IPS DF 6.9 (cell line): ENCODE measurements at regions not wholly inside any gene's neighbourhood (a gene's known extent, or its start where the extent isn't known, plus 50 kb on each side); places are given as distances from the start of the nearest gene placed in this dataset.

Source experiments
- DNase-seq: peaks from one replicate; pipeline ENCODE4 v3.0.0-alpha.2; 2013; ENCODE audit warnings: low read depth, low spot score
- H3K27ac ChIP-seq: one replicate; pipeline ENCODE4 v1.5.1; 2013; ENCODE audit warnings: low read length, control low read depth
- H3K27me3 ChIP-seq: 2 replicates; pipeline ENCODE4 v1.6.1; 2013; ENCODE audit warnings: mild to moderate bottlenecking, low read length; ENCODE audit not compliant: control insufficient read depth, insufficient read depth
- H3K36me3 ChIP-seq: 2 replicates; pipeline ENCODE4 v1.6.1; 2013; ENCODE audit warnings: low read length; ENCODE audit not compliant: control insufficient read depth, insufficient read depth
- H3K4me1 ChIP-seq: 2 replicates; pipeline ENCODE4 v1.6.1; 2013; ENCODE audit warnings: low read length; ENCODE audit not compliant: control insufficient read depth, insufficient read depth
- H3K4me3 ChIP-seq: 2 replicates; pipeline ENCODE4 v1.5.1; 2013; ENCODE audit warnings: mild to moderate bottlenecking, low read length
- H3K9me3 ChIP-seq: 2 replicates; pipeline ENCODE4 v1.6.1; 2013; ENCODE audit warnings: low read length, inconsistent platforms; ENCODE audit not compliant: control insufficient read depth, insufficient read depth
- WGBS: extraction: QIAGEN DNeasy Blood & Tissue Kit; methylation state at CpG from one replicate; pipeline ENCODE4 v1.1.7; 2013; ENCODE audit warnings: mixed read lengths, missing lambda C conversion rate; ENCODE audit not compliant: insufficient read length, insufficient coverage; 5-methylcytosine and 5-hydroxymethylcytosine counted together

- H3K36me3 ChIP-seq: no peaks in the 10 kb centered on the region
- H3K27ac ChIP-seq: no peak overlapping the region
- no peaks in the 10 kb centered on the region for H3K9me3 ChIP-seq
- H3K4me3 ChIP-seq: no peak overlapping the region
- no peak for DNase-seq
- no peaks in the 10 kb centered on the region for H3K4me1 ChIP-seq
- H3K27me3 ChIP-seq: no peaks in the 10 kb centered on the region
- no CpG with 5 or more reads among the region's 2 CpGs for WGBS
Observed at GRCh38 chr6:119598883-119599282, 249.3 kb upstream of the MAN1A1 start.

- no peaks in the 10 kb centered on the region for H3K9me3 ChIP-seq
- no peaks in the 10 kb centered on the region for H3K36me3 ChIP-seq
- no peaks in the 10 kb centered on the region for H3K27me3 ChIP-seq
- no peak overlapping the region for H3K4me3 ChIP-seq
- no peak overlapping the region for H3K27ac ChIP-seq
- no peak for DNase-seq
- H3K4me1 ChIP-seq: peaks cover 3% of the 10 kb centered on the region; the same call in 1 of the 2 replicates
Observed at GRCh38 chr6:119594907-119595306, 245.3 kb upstream of the MAN1A1 start.

DNA sequence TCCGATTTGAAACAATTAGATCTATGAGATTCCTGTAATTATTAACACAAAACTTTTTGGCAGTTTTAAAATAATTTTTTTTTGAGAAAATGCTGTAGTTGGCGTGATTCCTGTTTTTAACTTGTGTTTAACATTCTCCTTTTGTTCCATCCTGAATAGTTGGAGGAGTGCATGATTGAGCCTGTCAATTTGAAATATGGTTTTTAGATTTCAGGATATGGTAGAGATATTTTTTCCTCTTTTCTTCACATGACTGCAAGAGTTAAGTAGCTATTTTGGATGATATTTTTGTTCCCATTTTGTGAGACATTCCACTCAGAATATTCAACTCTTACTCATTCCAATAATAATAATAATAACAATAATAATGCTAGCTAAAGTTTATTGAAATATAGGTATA lies 241.7 kb upstream of the MAN1A1 start:
- H3K36me3 ChIP-seq: no peaks in the 10 kb centered on the region
- H3K27ac ChIP-seq: no peak overlapping the region
- no peaks in the 10 kb centered on the region for H3K9me3 ChIP-seq
- no peak for DNase-seq
- no CpG with 5 or more reads among the region's 2 CpGs for WGBS
- H3K27me3 ChIP-seq: no peaks in the 10 kb centered on the region
- H3K4me1 ChIP-seq: peaks cover 3% of the 10 kb centered on the region; the same call in 1 of the 2 replicates
- H3K4me3 ChIP-seq: no peak overlapping the region

DNA sequence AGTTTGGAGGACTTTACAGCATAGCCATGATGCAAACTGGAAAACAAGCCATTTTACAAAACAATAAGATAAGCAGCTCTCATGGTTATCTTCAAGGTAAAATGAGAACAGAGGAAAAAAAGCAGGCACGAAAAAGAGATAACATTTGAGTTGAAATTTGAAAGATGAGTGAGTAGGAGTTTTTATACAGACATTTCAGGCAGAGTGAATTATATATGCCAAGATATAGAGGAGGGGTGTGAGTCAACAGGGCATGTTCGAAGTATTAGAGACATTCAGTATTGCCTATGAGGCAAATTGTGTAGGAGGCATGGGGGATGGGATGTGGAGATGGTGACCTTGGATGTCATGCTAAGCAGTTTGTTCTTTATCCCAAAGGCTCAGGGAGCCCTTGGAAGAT lies 240.5 kb upstream of the MAN1A1 start:
- Histone ChIP-seq H3K27ac (no peak overlapping the region), H3K9me3 (no peaks in the 10 kb centered on the region), H3K4me3 (no peak overlapping the region), H3K36me3 (no peaks in the 10 kb centered on the region), H3K27me3 (no peaks in the 10 kb centered on the region), H3K4me1 (peaks cover 3% of the 10 kb centered on the region; the same call in 1 of the 2 replicates)
- 100% methylated on average over 1 of the region's 2 CpGs for WGBS
- DNase-seq: no peak

DNA sequence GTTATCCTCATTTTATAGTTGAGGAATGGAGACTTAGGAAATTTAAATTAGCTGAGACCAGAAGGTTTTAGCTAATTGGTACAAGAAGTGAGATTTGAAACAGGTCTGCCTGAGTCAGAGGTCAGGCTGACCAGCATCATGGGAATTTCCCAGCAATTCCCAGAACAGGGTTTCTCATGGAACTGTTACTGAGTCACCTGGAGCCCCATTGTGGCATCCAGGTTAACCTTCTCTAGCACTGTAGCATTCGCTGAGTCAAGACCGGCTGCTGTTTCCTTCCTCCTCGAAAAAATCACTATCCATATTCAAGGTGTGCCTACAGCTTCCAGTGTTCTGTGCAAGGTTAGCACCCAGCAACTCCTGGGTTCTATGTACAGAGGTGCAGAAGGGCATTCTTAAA lies 238.0 kb upstream of the MAN1A1 start:
- DNase-seq: no peak
- Histone ChIP-seq H3K4me3 (no peak overlapping the region), H3K4me1 (peaks cover 3% of the 10 kb centered on the region; the same call in 1 of the 2 replicates), H3K9me3 (no peaks in the 10 kb centered on the region), H3K27ac (no peak overlapping the region), H3K27me3 (no peaks in the 10 kb centered on the region), H3K36me3 (no peaks in the 10 kb centered on the region)
- no CpG with 5 or more reads among the region's 3 CpGs for WGBS

DNA sequence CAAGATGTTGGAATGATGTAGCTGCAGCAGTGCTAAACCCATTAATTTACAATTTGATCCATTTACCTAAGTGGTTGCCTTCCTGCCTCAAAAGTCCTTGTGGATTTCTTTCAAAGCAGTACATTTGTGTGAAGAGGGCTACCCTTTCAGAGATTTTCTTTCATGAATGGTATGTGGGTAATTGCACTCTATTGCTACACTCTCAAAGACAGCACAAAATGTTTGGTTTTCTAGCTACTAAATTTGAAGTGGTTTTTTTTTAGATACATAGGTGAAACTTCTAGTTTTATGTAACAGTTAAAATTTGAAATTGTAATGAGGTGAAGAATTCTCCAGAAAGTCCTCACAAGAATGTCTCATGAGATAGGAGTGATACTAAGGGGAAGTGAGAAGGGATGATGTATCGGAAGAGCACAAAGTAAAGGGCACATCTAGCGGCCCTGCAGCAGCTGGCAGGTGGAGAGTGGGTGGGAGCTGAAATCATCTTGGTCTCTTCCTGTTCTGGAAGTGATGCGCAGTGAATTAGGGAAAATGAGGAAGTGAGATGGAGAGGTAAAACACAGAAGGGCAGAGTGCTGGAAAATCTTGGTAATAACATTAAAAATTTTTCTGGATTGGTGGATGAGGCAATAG lies 236.8 kb upstream of the MAN1A1 start:
- H3K27me3 ChIP-seq: no peaks in the 10 kb centered on the region
- H3K4me3 ChIP-seq: no peak overlapping the region
- no peaks in the 10 kb centered on the region for H3K36me3 ChIP-seq
- H3K4me1 ChIP-seq: peaks cover 3% of the 10 kb centered on the region; the same call in 1 of the 2 replicates
- no CpG with 5 or more reads among the region's 3 CpGs for WGBS
- no peaks in the 10 kb centered on the region for H3K9me3 ChIP-seq
- H3K27ac ChIP-seq: no peak overlapping the region
- DNase-seq: no peak

DNA sequence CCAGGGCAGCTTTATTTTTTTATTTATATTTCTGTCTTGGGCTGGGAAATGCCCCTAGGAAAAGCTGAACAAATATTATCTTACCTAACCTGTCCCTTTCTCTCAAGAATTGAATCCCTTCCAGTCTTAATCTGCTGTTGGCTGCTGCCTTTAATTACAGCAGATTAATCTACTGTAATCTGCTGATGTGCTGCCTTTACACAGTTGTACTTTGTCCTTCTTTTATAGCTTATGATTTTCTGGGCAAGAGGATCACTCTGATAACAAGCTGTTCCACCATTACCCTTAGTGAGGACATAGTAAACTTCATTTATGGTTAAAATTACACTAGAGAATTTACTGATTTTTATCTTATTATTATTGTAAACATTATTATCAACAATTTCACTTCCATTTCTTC lies 234.5 kb upstream of the MAN1A1 start:
- Histone ChIP-seq H3K4me3 (no peak overlapping the region), H3K9me3 (no peaks in the 10 kb centered on the region), H3K4me1 (no peaks in the 10 kb centered on the region), H3K36me3 (no peaks in the 10 kb centered on the region), H3K27me3 (no peaks in the 10 kb centered on the region), H3K27ac (no peak overlapping the region)
- no peak for DNase-seq

- Histone ChIP-seq H3K9me3 (no peaks in the 10 kb centered on the region), H3K36me3 (no peaks in the 10 kb centered on the region), H3K4me3 (no peak overlapping the region), H3K4me1 (no peaks in the 10 kb centered on the region), H3K27me3 (no peaks in the 10 kb centered on the region), H3K27ac (no peak overlapping the region)
- WGBS: no CpG with 5 or more reads among the region's 3 CpGs
- no peak for DNase-seq
Observed at GRCh38 chr6:119581220-119581619, 231.7 kb upstream of the MAN1A1 start.

DNA sequence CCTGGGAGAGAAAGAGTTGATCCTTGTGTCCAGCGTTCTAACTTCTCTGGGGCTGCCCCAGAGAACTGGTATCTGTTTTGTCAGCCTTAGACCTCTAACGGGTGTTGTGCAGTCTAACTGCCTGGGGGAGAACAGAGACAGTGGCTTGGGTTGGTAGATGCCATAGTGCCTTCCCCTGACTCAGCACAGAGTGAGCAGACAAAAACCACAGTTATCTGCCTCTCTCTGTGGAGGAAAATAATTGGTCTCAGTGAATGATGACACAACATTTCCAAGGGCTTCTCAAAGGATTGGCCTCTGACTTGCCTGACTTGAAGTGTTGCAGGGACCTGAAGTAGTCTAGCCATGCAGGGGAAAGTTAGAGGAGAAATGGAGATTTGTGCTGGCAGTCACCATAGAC lies 226.2 kb upstream of the MAN1A1 start:
- H3K9me3 ChIP-seq: no peaks in the 10 kb centered on the region
- no peaks in the 10 kb centered on the region for H3K4me1 ChIP-seq
- H3K36me3 ChIP-seq: no peaks in the 10 kb centered on the region
- no peak overlapping the region for H3K4me3 ChIP-seq
- H3K27me3 ChIP-seq: no peaks in the 10 kb centered on the region
- WGBS: no CpG with 5 or more reads among the region's 2 CpGs
- no peak overlapping the region for H3K27ac ChIP-seq
- DNase-seq: no peak

DNA sequence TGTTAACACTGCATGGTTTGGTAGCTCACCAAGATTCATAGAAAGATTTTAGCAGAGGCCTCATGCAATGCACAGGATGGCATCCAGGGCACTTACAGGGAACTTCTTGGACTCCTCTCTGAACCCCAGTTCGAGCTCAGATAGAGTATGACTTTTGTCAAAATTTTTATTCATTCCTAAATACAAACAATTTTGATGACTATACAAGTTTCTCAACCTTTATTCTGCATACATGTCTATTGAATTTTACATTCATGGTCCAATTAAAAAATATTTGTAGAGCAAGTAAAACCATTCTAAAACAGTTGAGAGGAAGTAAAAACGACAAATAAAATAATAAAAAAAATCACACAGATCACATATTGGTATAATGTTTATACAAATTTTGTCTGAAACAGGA lies 219.0 kb upstream of the MAN1A1 start:
- no peaks in the 10 kb centered on the region for H3K9me3 ChIP-seq
- H3K4me3 ChIP-seq: no peak overlapping the region
- H3K36me3 ChIP-seq: no peaks in the 10 kb centered on the region
- H3K27ac ChIP-seq: no peak overlapping the region
- H3K27me3 ChIP-seq: no peaks in the 10 kb centered on the region
- no peaks in the 10 kb centered on the region for H3K4me1 ChIP-seq
- no CpG with 5 or more reads among the region's 2 CpGs for WGBS
- DNase-seq: no peak

DNA sequence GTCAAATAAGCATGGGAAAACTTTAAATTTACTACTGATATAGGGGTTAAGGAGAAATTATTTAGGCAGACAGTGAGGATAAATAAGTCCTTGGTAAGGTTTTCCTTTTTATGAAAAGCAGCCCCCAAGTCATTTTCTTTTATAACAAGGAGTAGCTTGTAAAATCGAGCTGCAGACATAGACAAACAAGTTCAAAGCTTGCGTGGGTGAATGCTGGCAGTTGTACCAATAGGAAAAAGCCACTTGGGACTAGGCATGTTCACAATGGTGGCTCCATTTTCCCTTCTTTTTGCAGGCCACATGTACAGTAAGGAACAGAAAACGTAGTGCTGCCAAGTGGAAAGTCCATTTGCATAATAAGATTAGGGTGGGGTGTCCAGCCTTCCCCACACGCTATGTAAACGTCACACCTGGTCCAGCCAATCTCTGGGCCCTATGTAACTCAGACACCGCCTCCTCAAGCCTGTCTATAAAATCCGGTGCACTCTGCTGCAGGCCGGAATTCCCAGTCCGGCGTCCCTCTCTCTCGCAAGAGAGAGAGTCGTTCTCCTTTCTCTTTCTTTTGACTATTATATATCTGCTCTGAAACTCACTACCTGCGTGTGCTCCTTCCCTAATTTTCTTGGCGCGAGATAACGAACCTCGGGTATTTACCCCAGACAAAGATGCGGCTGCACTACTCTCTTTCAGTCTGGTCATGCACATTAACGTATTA lies 217.1 kb upstream of the MAN1A1 start:
- Histone ChIP-seq H3K4me1 (no peaks in the 10 kb centered on the region), H3K4me3 (no peak overlapping the region), H3K27ac (no peak overlapping the region), H3K27me3 (no peaks in the 10 kb centered on the region), H3K9me3 (no peaks in the 10 kb centered on the region), H3K36me3 (no peaks in the 10 kb centered on the region)
- WGBS: no CpG with 5 or more reads among the region's 19 CpGs
- DNase-seq: no peak
